CD8-positive, alpha-beta memory T cell (primary cell): ENCODE measurements at regions not wholly inside any gene's neighbourhood (a gene's known extent, or its start where the extent isn't known, plus 50 kb on each side); places are given as distances from the start of the nearest gene placed in this dataset.

Experiments used
- CTCF ChIA-PET: fragments of 350-600 bp; sonication (Branson Sonifier 250); formaldehyde crosslinking; loops from one replicate; lab custom pipeline; 2021; ENCODE audit warnings: antibody characterized with exemption; lab: Charles Lee
- POLR2A ChIA-PET: fragments of 350-600 bp; sonication (Branson Sonifier 250); formaldehyde crosslinking; loops from one replicate; lab custom pipeline; 2021; ENCODE audit warnings: antibody characterized with exemption; lab: Charles Lee
- DNase-seq, 5 donors: peaks; one replicate each; pipeline versions ENCODE4 v3.0.0 to v3.0.0-alpha.2; 2020 to 2022; ENCODE audit warnings: mixed read lengths in 1 of 5
- H3K27ac ChIP-seq: one replicate; pipeline ENCODE4 v1.7.0; 2013; ENCODE audit warnings: low read depth, mild to moderate bottlenecking, low read length, moderate library complexity
- H3K27me3 ChIP-seq: 2 replicates; pipeline ENCODE4 v1.7.0; 2013; ENCODE audit warnings: low read length, mild to moderate bottlenecking; ENCODE audit not compliant: insufficient read depth, poor library complexity, severe bottlenecking
- H3K36me3 ChIP-seq: 2 replicates; pipeline ENCODE4 v1.7.0; 2013; ENCODE audit warnings: mild to moderate bottlenecking, low read length, moderate library complexity; ENCODE audit not compliant: insufficient read depth
- H3K4me1 ChIP-seq: 2 replicates; pipeline ENCODE4 v1.7.0; 2013; ENCODE audit warnings: mild to moderate bottlenecking, low read length, moderate library complexity; ENCODE audit not compliant: insufficient read depth
- H3K4me3 ChIP-seq: 2 replicates; pipeline ENCODE4 v1.7.0; 2013; ENCODE audit warnings: mild to moderate bottlenecking, low read length
- H3K9me3 ChIP-seq: 2 replicates; pipeline ENCODE4 v1.7.0; 2013; ENCODE audit warnings: mild to moderate bottlenecking, low read length
- H3K27ac Mint-ChIP-seq, 8 donors: one replicate each; pipeline ENCODE4 v1.8.0; 2020 to 2021; ENCODE audit warnings: mixed read lengths in 8 of 8, mild to moderate bottlenecking in 6 of 8, inconsistent platforms in 3 of 8, moderate library complexity in 3 of 8
- H3K27me3 Mint-ChIP-seq, 2 donors: one replicate each; pipeline ENCODE4 v1.8.0; 2020 to 2021; ENCODE audit warnings: mixed read lengths in 2 of 2, mild to moderate bottlenecking in 1 of 2, moderate library complexity in 1 of 2
- H3K36me3 Mint-ChIP-seq, 3 donors: one replicate each; pipeline ENCODE4 v1.8.0; 2020 to 2021; ENCODE audit warnings: mixed read lengths in 3 of 3, inconsistent platforms in 1 of 3, mild to moderate bottlenecking in 1 of 3
- H3K4me1 Mint-ChIP-seq, 3 donors: one replicate each; pipeline ENCODE4 v1.8.0; 2020 to 2021; ENCODE audit warnings: mixed read lengths in 3 of 3, inconsistent platforms in 1 of 3, mild to moderate bottlenecking in 1 of 3
- H3K4me3 Mint-ChIP-seq, 7 donors: one replicate each; pipeline ENCODE4 v1.8.0; 2020 to 2021; ENCODE audit warnings: mixed read lengths in 7 of 7, mild to moderate bottlenecking in 6 of 7, moderate library complexity in 4 of 7, inconsistent platforms in 2 of 7
- H3K9me3 Mint-ChIP-seq, 5 donors: one replicate each; pipeline ENCODE4 v1.8.0; 2020 to 2022; ENCODE audit warnings: mixed read lengths in 5 of 5, mild to moderate bottlenecking in 3 of 5, moderate library complexity in 2 of 5, inconsistent platforms in 1 of 5

- H3K9me3 ChIP-seq: no peaks in the 10 kb centered on the region
- no peak overlapping the region for H3K4me3 ChIP-seq
- CTCF ChIA-PET: no interaction called here
- POLR2A ChIA-PET: no interaction called here
- H3K27ac ChIP-seq: no peak overlapping the region
- no peak for DNase-seq
- Mint-ChIP-seq H3K9me3 (no peaks in the 10 kb centered on the region), H3K36me3 (peaks cover 0 to 5% (median 0%) of the 10 kb centered on the region in 3 donors), H3K27me3 (peaks cover 0 to 4% of the 10 kb centered on the region in 2 donors), H3K4me1 (peaks cover 18 to 54% (median 21%) of the 10 kb centered on the region in 3 donors), H3K27ac (peak overlapping the region in 1 of 8 donors; percentile 51), H3K4me3 (no peak overlapping the region)
- H3K27me3 ChIP-seq: no peaks in the 10 kb centered on the region
- H3K36me3 ChIP-seq: no peaks in the 10 kb centered on the region
- no peaks in the 10 kb centered on the region for H3K4me1 ChIP-seq
These were observed 75.6 kb downstream of the ICOS start for GRCh38 chr2:204012072-204012653.

GRCh38 chr2:204015118-204015843, 78.7 kb downstream of the ICOS start:
- no peaks in the 10 kb centered on the region for H3K36me3 ChIP-seq
- Mint-ChIP-seq H3K27ac (peak overlapping the region in 5 of 8 donors; percentile 13 to 75 (median 54)), H3K9me3 (no peaks in the 10 kb centered on the region), H3K27me3 (peaks cover 0 to 2% of the 10 kb centered on the region in 2 donors), H3K4me3 (peak overlapping the region in 5 of 7 donors; percentile 3 to 68 (median 52)), H3K36me3 (peaks cover 0 to 4% (median 0%) of the 10 kb centered on the region in 3 donors), H3K4me1 (peaks cover 11 to 44% (median 16%) of the 10 kb centered on the region in 3 donors)
- no peak overlapping the region for H3K4me3 ChIP-seq
- no peaks in the 10 kb centered on the region for H3K4me1 ChIP-seq
- POLR2A ChIA-PET: no interaction called here
- H3K27me3 ChIP-seq: no peaks in the 10 kb centered on the region
- no peak overlapping the region for H3K27ac ChIP-seq
- peak in 1 of 5 donors; percentile 40 for DNase-seq
- H3K9me3 ChIP-seq: no peaks in the 10 kb centered on the region
- CTCF ChIA-PET: no interaction called here

GRCh38 chr2:204018717-204019116, 82.2 kb downstream of the ICOS start:
- Mint-ChIP-seq H3K9me3 (no peaks in the 10 kb centered on the region), H3K27ac (no peak overlapping the region), H3K27me3 (peaks cover 0 to 4% of the 10 kb centered on the region in 2 donors), H3K4me3 (no peak overlapping the region), H3K36me3 (peaks cover 0 to 4% (median 0%) of the 10 kb centered on the region in 3 donors), H3K4me1 (peaks cover 9 to 40% (median 19%) of the 10 kb centered on the region in 3 donors)
- H3K27me3 ChIP-seq: no peaks in the 10 kb centered on the region
- ChIA-PET POLR2A (no interaction called here), CTCF (no interaction called here)
- no peaks in the 10 kb centered on the region for H3K9me3 ChIP-seq
- H3K4me3 ChIP-seq: no peak overlapping the region
- no peak for DNase-seq
- H3K36me3 ChIP-seq: no peaks in the 10 kb centered on the region
- H3K27ac ChIP-seq: no peak overlapping the region
- H3K4me1 ChIP-seq: no peaks in the 10 kb centered on the region

GRCh38 chr2:204019572-204020501, 83.3 kb downstream of the ICOS start:
- peaks cover 0 to 4% (median 0%) of the 10 kb centered on the region in 3 donors for H3K36me3 Mint-ChIP-seq
- no peak overlapping the region for H3K4me3 Mint-ChIP-seq
- peaks cover 0 to 4% of the 10 kb centered on the region in 2 donors for H3K27me3 Mint-ChIP-seq
- Histone ChIP-seq H3K9me3 (no peaks in the 10 kb centered on the region), H3K4me3 (no peak overlapping the region), H3K4me1 (no peaks in the 10 kb centered on the region), H3K27ac (no peak overlapping the region), H3K27me3 (no peaks in the 10 kb centered on the region), H3K36me3 (no peaks in the 10 kb centered on the region)
- CTCF ChIA-PET: no interaction called here
- peaks cover 9 to 47% (median 16%) of the 10 kb centered on the region in 3 donors for H3K4me1 Mint-ChIP-seq
- DNase-seq: no peak
- H3K9me3 Mint-ChIP-seq: no peaks in the 10 kb centered on the region
- POLR2A ChIA-PET: no interaction called here
- H3K27ac Mint-ChIP-seq: no peak overlapping the region

GRCh38 chr2:204021290-204022081, 84.9 kb downstream of the ICOS start:
- POLR2A ChIA-PET: no interaction called here

GRCh38 chr2:204022550-204022949, 86.0 kb downstream of the ICOS start:
- H3K27ac ChIP-seq: no peak overlapping the region
- no peaks in the 10 kb centered on the region for H3K4me1 ChIP-seq
- Mint-ChIP-seq H3K27me3 (peaks cover 0 to 4% of the 10 kb centered on the region in 2 donors), H3K27ac (peak overlapping the region in 4 of 8 donors; percentile 17 to 68 (median 55)), H3K4me1 (peaks cover 13 to 48% (median 15%) of the 10 kb centered on the region in 3 donors), H3K36me3 (peaks cover 0 to 4% (median 0%) of the 10 kb centered on the region in 3 donors), H3K4me3 (no peak overlapping the region), H3K9me3 (no peaks in the 10 kb centered on the region)
- H3K9me3 ChIP-seq: no peaks in the 10 kb centered on the region
- H3K36me3 ChIP-seq: no peaks in the 10 kb centered on the region
- DNase-seq: no peak
- ChIA-PET POLR2A (no interaction called here), CTCF (interaction anchor here (1.5 kb wide), 1 partner anchor 21 kb away, joined by 3 read pairs; no protein-coding TSS in a partner anchor)
- H3K4me3 ChIP-seq: no peak overlapping the region
- no peaks in the 10 kb centered on the region for H3K27me3 ChIP-seq

More at GRCh38 chr2:204021290-204022081, 84.9 kb downstream of the ICOS start:
- H3K4me1 Mint-ChIP-seq: peaks cover 4 to 37% (median 5%) of the 10 kb centered on the region in 3 donors
- Histone ChIP-seq H3K36me3 (no peaks in the 10 kb centered on the region), H3K9me3 (no peaks in the 10 kb centered on the region), H3K27ac (no peak overlapping the region), H3K27me3 (no peaks in the 10 kb centered on the region), H3K4me3 (no peak overlapping the region), H3K4me1 (no peaks in the 10 kb centered on the region)
- H3K27me3 Mint-ChIP-seq: peaks cover 0 to 4% of the 10 kb centered on the region in 2 donors
- peaks cover 0 to 4% (median 0%) of the 10 kb centered on the region in 3 donors for H3K36me3 Mint-ChIP-seq
- no peak for DNase-seq
- H3K9me3 Mint-ChIP-seq: no peaks in the 10 kb centered on the region
- H3K27ac Mint-ChIP-seq: peak overlapping the region in 1 of 8 donors; percentile 80
- CTCF ChIA-PET: no interaction called here
- H3K4me3 Mint-ChIP-seq: no peak overlapping the region

- Mint-ChIP-seq H3K9me3 (no peaks in the 10 kb centered on the region), H3K27ac (peak overlapping the region in 3 of 8 donors; percentile 38 to 68 (median 56)), H3K4me3 (no peak overlapping the region), H3K27me3 (peaks cover 0 to 2% of the 10 kb centered on the region in 2 donors), H3K4me1 (peaks cover 13 to 51% (median 15%) of the 10 kb centered on the region in 3 donors), H3K36me3 (peaks cover 0 to 4% (median 0%) of the 10 kb centered on the region in 3 donors)
- Histone ChIP-seq H3K36me3 (no peaks in the 10 kb centered on the region), H3K27me3 (no peaks in the 10 kb centered on the region), H3K4me1 (no peaks in the 10 kb centered on the region), H3K27ac (no peak overlapping the region), H3K9me3 (no peaks in the 10 kb centered on the region), H3K4me3 (no peak overlapping the region)
- CTCF ChIA-PET: interaction anchor here (1.5 kb wide), 1 partner anchor 22 kb away, joined by 3 read pairs; no protein-coding TSS in a partner anchor
- DNase-seq: no peak
- POLR2A ChIA-PET: no interaction called here
These were observed 86.5 kb downstream of the ICOS start for GRCh38 chr2:204023088-204023487.
